ENCODE measurements at regions not wholly inside any gene's neighbourhood (a gene's known extent, or its start where the extent isn't known, plus 50 kb on each side); places are given as distances from the start of the nearest gene placed in this dataset.

DNA sequence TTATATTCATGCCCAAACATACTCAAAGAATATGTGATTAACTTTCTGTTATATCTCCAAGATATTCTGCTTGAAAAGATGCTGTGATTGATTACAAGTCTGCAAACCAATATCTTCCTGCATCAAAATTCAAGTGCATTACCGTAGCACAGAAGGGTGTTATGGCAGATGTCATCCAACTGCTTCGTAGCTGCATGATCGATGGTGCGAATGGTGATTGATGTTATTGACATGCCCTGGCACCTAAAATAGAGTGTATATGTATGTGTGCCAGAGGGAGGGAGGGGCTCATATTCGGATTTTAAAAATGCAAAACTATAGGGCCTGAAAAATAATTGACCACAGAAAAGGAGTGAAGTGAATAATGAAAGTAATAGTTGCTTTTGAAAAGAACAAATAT lies 882.1 kb upstream of the NUDT12 start:
- Histone ChIP-seq H3K9me3 (no peaks in the 10 kb centered on the region), H3K4me3 (no peak overlapping the region), H3K27me3 (no peaks in the 10 kb centered on the region), H3K4me1 (no peaks in the 10 kb centered on the region), H3K36me3 (no peaks in the 10 kb centered on the region), H3K27ac (no peak overlapping the region)
- DNase-seq = no peak
- TF ChIP-seq, protein P1, sequence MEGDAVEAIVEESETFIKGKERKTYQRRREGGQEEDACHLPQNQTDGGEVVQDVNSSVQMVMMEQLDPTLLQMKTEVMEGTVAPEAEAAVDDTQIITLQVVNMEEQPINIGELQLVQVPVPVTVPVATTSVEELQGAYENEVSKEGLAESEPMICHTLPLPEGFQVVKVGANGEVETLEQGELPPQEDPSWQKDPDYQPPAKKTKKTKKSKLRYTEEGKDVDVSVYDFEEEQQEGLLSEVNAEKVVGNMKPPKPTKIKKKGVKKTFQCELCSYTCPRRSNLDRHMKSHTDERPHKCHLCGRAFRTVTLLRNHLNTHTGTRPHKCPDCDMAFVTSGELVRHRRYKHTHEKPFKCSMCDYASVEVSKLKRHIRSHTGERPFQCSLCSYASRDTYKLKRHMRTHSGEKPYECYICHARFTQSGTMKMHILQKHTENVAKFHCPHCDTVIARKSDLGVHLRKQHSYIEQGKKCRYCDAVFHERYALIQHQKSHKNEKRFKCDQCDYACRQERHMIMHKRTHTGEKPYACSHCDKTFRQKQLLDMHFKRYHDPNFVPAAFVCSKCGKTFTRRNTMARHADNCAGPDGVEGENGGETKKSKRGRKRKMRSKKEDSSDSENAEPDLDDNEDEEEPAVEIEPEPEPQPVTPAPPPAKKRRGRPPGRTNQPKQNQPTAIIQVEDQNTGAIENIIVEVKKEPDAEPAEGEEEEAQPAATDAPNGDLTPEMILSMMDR (IDR thresholded peaks at IDR 0.05) = no peak
- TF ChIP-seq POLR2AphosphoS5 (IDR thresholded peaks at IDR 0.05) (no peak), EP300 (IDR thresholded peaks at IDR 0.05) (no peak), POLR2A (IDR thresholded peaks at IDR 0.05) (no peak)
- 78 to 87% (median 82%) methylated on average over 5 of the region's 5 CpGs for WGBS, 5 donors
- intact Hi-C loops (cut with DNase I; ENCODE audit: low total_unique reads) = no loop called here

GRCh38 chr5:104443706-104444105 lies 881.1 kb upstream of the NUDT12 start:
- no peaks in the 10 kb centered on the region for H3K36me3 ChIP-seq
- intact Hi-C loops (cut with DNase I; ENCODE audit: low total_unique reads) = no loop called here
- no peak for TF ChIP-seq EP300 (IDR thresholded peaks at IDR 0.05)
- TF ChIP-seq, protein P1 (IDR thresholded peaks at IDR 0.05) = no peak
- TF ChIP-seq POLR2AphosphoS5 (IDR thresholded peaks at IDR 0.05) = no peak
- no peak for TF ChIP-seq POLR2A (IDR thresholded peaks at IDR 0.05)
- no peaks in the 10 kb centered on the region for H3K9me3 ChIP-seq
- no peak overlapping the region for H3K27ac ChIP-seq
- H3K4me3 ChIP-seq = no peak overlapping the region
- no peaks in the 10 kb centered on the region for H3K4me1 ChIP-seq
- no peaks in the 10 kb centered on the region for H3K27me3 ChIP-seq
- DNase-seq = no peak
- 94 to 95% (median 94%) methylated on average over 19 of the region's 19 CpGs for WGBS, 5 donors

GRCh38 chr5:104431981-104432380 lies 869.4 kb upstream of the NUDT12 start:
- Histone ChIP-seq H3K27me3 (no peaks in the 10 kb centered on the region), H3K27ac (no peak overlapping the region), H3K36me3 (no peaks in the 10 kb centered on the region), H3K4me1 (no peaks in the 10 kb centered on the region), H3K9me3 (peaks cover 0 to 6% (median 0%) of the 10 kb centered on the region in 4 donors), H3K4me3 (no peak overlapping the region)
- DNase-seq = peak in 1 of 2 donors; percentile 42
- intact Hi-C loops (cut with DNase I; ENCODE audit: low total_unique reads) = no loop called here
- WGBS, 5 donors = 41 to 73% (median 64%) methylated on average over 4 of the region's 4 CpGs
- TF ChIP-seq EP300 (IDR thresholded peaks at IDR 0.05) (no peak), POLR2A (IDR thresholded peaks at IDR 0.05) (no peak), POLR2AphosphoS5 (IDR thresholded peaks at IDR 0.05) (no peak)
- TF ChIP-seq, protein P1 (IDR thresholded peaks at IDR 0.05) = no peak

- WGBS, 5 donors = 68 to 82% (median 72%) methylated on average over 4 of the region's 4 CpGs
- intact Hi-C loops (cut with DNase I; ENCODE audit: low total_unique reads) = no loop called here
- no peak for TF ChIP-seq POLR2AphosphoS5 (IDR thresholded peaks at IDR 0.05)
- TF ChIP-seq, protein P1 (IDR thresholded peaks at IDR 0.05) = no peak
- no peak for TF ChIP-seq POLR2A (IDR thresholded peaks at IDR 0.05)
- TF ChIP-seq EP300 (IDR thresholded peaks at IDR 0.05) = no peak
- H3K27ac ChIP-seq = no peak overlapping the region
- H3K9me3 ChIP-seq = peaks cover 0 to 6% (median 0%) of the 10 kb centered on the region in 4 donors
- H3K36me3 ChIP-seq = no peaks in the 10 kb centered on the region
- no peak overlapping the region for H3K4me3 ChIP-seq
- no peak for DNase-seq
- H3K27me3 ChIP-seq = no peaks in the 10 kb centered on the region
- H3K4me1 ChIP-seq = no peaks in the 10 kb centered on the region
These were observed 868.5 kb upstream of the NUDT12 start for GRCh38 chr5:104431002-104431620.

All from stomach (tissue), 8 donors.